ENCODE measurements at regions not wholly inside any gene's neighbourhood (a gene's known extent, or its start where the extent isn't known, plus 50 kb on each side); places are given as distances from the start of the nearest gene placed in this dataset.

GRCh38 chr3:193010191-193010590 is 92.5 kb upstream of the MB21D2 start:
- TF ChIP-seq EZH2 (IDR thresholded peaks at IDR 0.05; ENCODE audit: borderline replicate concordance, low read depth, low read length, severe bottlenecking) (no peak), CTCF (IDR thresholded peaks at IDR 0.05; ENCODE audit: borderline replicate concordance, extremely low read depth, low read length, poor library complexity, severe bottlenecking) (no peak)
- Histone ChIP-seq H3K4me1 (ENCODE audit: insufficient read depth, low read length) (no peaks in the 10 kb centered on the region), H3K9me3 (ENCODE audit: insufficient read depth, low read length, severe bottlenecking) (no peaks in the 10 kb centered on the region), H3K4me3 (ENCODE audit: low read depth in 1 of 2, low read length in 2 of 2) (no peak overlapping the region), H3K36me3 (ENCODE audit: insufficient read depth, low read length) (no peaks in the 10 kb centered on the region), H3K4me2 (ENCODE audit: insufficient read depth, low read length) (no peak overlapping the region), H3K9ac (ENCODE audit: low read depth, low read length) (no peak overlapping the region), H3K27ac (ENCODE audit: low read length) (no peak overlapping the region), H3K27me3 (ENCODE audit: insufficient read depth, low read length, poor library complexity) (no peaks in the 10 kb centered on the region), H3K79me2 (ENCODE audit: insufficient read depth, low read length) (no peaks in the 10 kb centered on the region), H2AFZ (ENCODE audit: low read depth, low read length) (no peak overlapping the region), H4K20me1 (ENCODE audit: insufficient read depth, low read length) (no peaks in the 10 kb centered on the region)
- ATAC-seq (ENCODE audit: insufficient read depth, low read depth), result no peak
- DNase-seq, result no peak

GRCh38 chr3:193011958-193012357 is 94.3 kb upstream of the MB21D2 start:
- Histone ChIP-seq H3K4me1 (ENCODE audit: insufficient read depth, low read length) (no peaks in the 10 kb centered on the region), H3K79me2 (ENCODE audit: insufficient read depth, low read length) (no peaks in the 10 kb centered on the region), H2AFZ (ENCODE audit: low read depth, low read length) (no peak overlapping the region), H3K27ac (ENCODE audit: low read length) (no peak overlapping the region), H3K9me3 (ENCODE audit: insufficient read depth, low read length, severe bottlenecking) (no peaks in the 10 kb centered on the region), H3K27me3 (ENCODE audit: insufficient read depth, low read length, poor library complexity) (no peaks in the 10 kb centered on the region), H3K36me3 (ENCODE audit: insufficient read depth, low read length) (no peaks in the 10 kb centered on the region), H4K20me1 (ENCODE audit: insufficient read depth, low read length) (no peaks in the 10 kb centered on the region), H3K4me2 (ENCODE audit: insufficient read depth, low read length) (no peak overlapping the region), H3K4me3 (ENCODE audit: low read depth in 1 of 2, low read length in 2 of 2) (no peak overlapping the region), H3K9ac (ENCODE audit: low read depth, low read length) (no peak overlapping the region)
- TF ChIP-seq CTCF (IDR thresholded peaks at IDR 0.05; ENCODE audit: borderline replicate concordance, extremely low read depth, low read length, poor library complexity, severe bottlenecking) (no peak), EZH2 (IDR thresholded peaks at IDR 0.05; ENCODE audit: borderline replicate concordance, low read depth, low read length, severe bottlenecking) (no peak)
- DNase-seq (no peak), ATAC-seq (ENCODE audit: insufficient read depth, low read depth) (no peak)

GRCh38 chr3:193014902-193015301 is 97.2 kb upstream of the MB21D2 start:
- H3K4me2 ChIP-seq (ENCODE audit: insufficient read depth, low read length), result no peak overlapping the region
- no peaks in the 10 kb centered on the region for H3K9me3 ChIP-seq (ENCODE audit: insufficient read depth, low read length, severe bottlenecking)
- H3K4me3 ChIP-seq (ENCODE audit: low read depth in 1 of 2, low read length in 2 of 2), result no peak overlapping the region
- H4K20me1 ChIP-seq (ENCODE audit: insufficient read depth, low read length), result no peaks in the 10 kb centered on the region
- H3K79me2 ChIP-seq (ENCODE audit: insufficient read depth, low read length), result no peaks in the 10 kb centered on the region
- H3K4me1 ChIP-seq (ENCODE audit: insufficient read depth, low read length), result no peaks in the 10 kb centered on the region
- no peak overlapping the region for H3K27ac ChIP-seq (ENCODE audit: low read length)
- TF ChIP-seq EZH2 (IDR thresholded peaks at IDR 0.05; ENCODE audit: borderline replicate concordance, low read depth, low read length, severe bottlenecking) (no peak), CTCF (IDR thresholded peaks at IDR 0.05; ENCODE audit: borderline replicate concordance, extremely low read depth, low read length, poor library complexity, severe bottlenecking) (no peak)
- no peaks in the 10 kb centered on the region for H3K27me3 ChIP-seq (ENCODE audit: insufficient read depth, low read length, poor library complexity)
- ATAC-seq (ENCODE audit: insufficient read depth, low read depth) (no peak), DNase-seq (no peak)
- no peaks in the 10 kb centered on the region for H3K36me3 ChIP-seq (ENCODE audit: insufficient read depth, low read length)
- no peak overlapping the region for H3K9ac ChIP-seq (ENCODE audit: low read depth, low read length)
- H2AFZ ChIP-seq (ENCODE audit: low read depth, low read length), result no peak overlapping the region

- Histone ChIP-seq H3K27ac (ENCODE audit: low read length) (no peak overlapping the region), H3K9me3 (ENCODE audit: insufficient read depth, low read length, severe bottlenecking) (no peaks in the 10 kb centered on the region), H3K27me3 (ENCODE audit: insufficient read depth, low read length, poor library complexity) (no peaks in the 10 kb centered on the region), H2AFZ (ENCODE audit: low read depth, low read length) (no peak overlapping the region), H3K9ac (ENCODE audit: low read depth, low read length) (no peak overlapping the region), H4K20me1 (ENCODE audit: insufficient read depth, low read length) (no peaks in the 10 kb centered on the region), H3K4me1 (ENCODE audit: insufficient read depth, low read length) (no peaks in the 10 kb centered on the region), H3K79me2 (ENCODE audit: insufficient read depth, low read length) (no peaks in the 10 kb centered on the region), H3K4me3 (ENCODE audit: low read depth in 1 of 2, low read length in 2 of 2) (no peak overlapping the region), H3K4me2 (ENCODE audit: insufficient read depth, low read length) (no peak overlapping the region), H3K36me3 (ENCODE audit: insufficient read depth, low read length) (no peaks in the 10 kb centered on the region)
- ATAC-seq (ENCODE audit: insufficient read depth, low read depth), result no peak
- TF ChIP-seq CTCF (IDR thresholded peaks at IDR 0.05; ENCODE audit: borderline replicate concordance, extremely low read depth, low read length, poor library complexity, severe bottlenecking), result no peak
- DNase-seq, result no peak
These were observed 98.8 kb upstream of the MB21D2 start for GRCh38 chr3:193016437-193016901.

Measured in DND-41 (cell line).